Body of pancreas (tissue), 4 donors: ENCODE measurements at regions not wholly inside any gene's neighbourhood (a gene's known extent, or its start where the extent isn't known, plus 50 kb on each side); places are given as distances from the start of the nearest gene placed in this dataset.

Experiments used
- ATAC-seq: fragments of 150-250 bp; one replicate; pipeline ENCODE4 v1.9.1; 2016
- DNase-seq, 4 donors: peaks; one replicate each; pipeline ENCODE4 v3.0.0-alpha.2; 2019
- H3K27ac ChIP-seq, 4 donors: fragments of 200-600 bp; sonication (generic); 1 replicate in 3 of 4; 2 replicates in 1 of 4; pipeline versions ENCODE4 v1.5.1 to v1.6.1; 2016 to 2019; ENCODE audit warnings: mild to moderate bottlenecking in 1 of 4, mixed read lengths in 1 of 4, moderate library complexity in 1 of 4
- H3K27me3 ChIP-seq, 2 donors: fragments of 200-600 bp; sonication (generic); one replicate each; pipeline ENCODE4 v1.6.0; 2016; ENCODE audit warnings: mild to moderate bottlenecking in 1 of 2
- H3K36me3 ChIP-seq, 2 donors: fragments of 200-600 bp; sonication (generic); replicated peaks in 1 of 2; 2 replicates each; pipeline ENCODE4 v1.5.1; 2016; ENCODE audit warnings: low read depth in 2 of 2; ENCODE audit not compliant: insufficient read depth in 1 of 2
- H3K4me1 ChIP-seq: fragments of 200-600 bp; sonication (generic); one replicate; pipeline ENCODE4 v1.6.0; 2016
- H3K4me3 ChIP-seq, 2 donors: fragments of 200-600 bp; sonication (generic); 1 replicate in 1 of 2; 2 replicates in 1 of 2; pipeline ENCODE4 v1.5.1; 2016 to 2019
- H3K9me3 ChIP-seq, 3 donors: fragments of 200-600 bp; sonication (generic); 1 replicate in 2 of 3; 2 replicates in 1 of 3; pipeline ENCODE4 v1.5.1; 2016
- CTCF ChIP-seq, 7 experiments: fragments of 450-650 bp in 4 of 7; fragments of 200-600 bp in 3 of 7; sonication (generic) in 3 of 7; IDR thresholded peaks; one replicate each; pipeline ENCODE4 v1.5.1; 2016 to 2019; ENCODE audit warnings: antibody characterized with exemption in 7 of 7
- POLR2A ChIP-seq, 3 donors: fragments of 450-650 bp; IDR thresholded peaks; one replicate each; pipeline ENCODE4 v1.6.1; 2016; ENCODE audit warnings: antibody characterized with exemption in 3 of 3, mild to moderate bottlenecking in 2 of 3
- WGBS, 2 donors: methylation state at CpG; one replicate each; pipeline ENCODE4 v1.1.5; 2017; 5-methylcytosine and 5-hydroxymethylcytosine counted together
- intact Hi-C: fragments of 100-400 bp; cut with DNase I; formaldehyde crosslinking; loops from one replicate; pipeline ENCODE4 v1.15.1; 2023

- ATAC-seq (no peak), DNase-seq (no peak)
- no peaks in the 10 kb centered on the region for H3K27me3 ChIP-seq
- H3K9me3 ChIP-seq = no peaks in the 10 kb centered on the region
- no peaks in the 10 kb centered on the region for H3K36me3 ChIP-seq
- intact Hi-C loops = no loop called here
- no peaks in the 10 kb centered on the region for H3K4me1 ChIP-seq
- H3K4me3 ChIP-seq = no peak overlapping the region
- H3K27ac ChIP-seq = no peak overlapping the region
- TF ChIP-seq POLR2A (IDR thresholded peaks at IDR 0.05) = no peak
- no peak for TF ChIP-seq CTCF (IDR thresholded peaks at IDR 0.05)
- WGBS, 2 donors = 71 to 84% methylated on average over 1 of the region's 1 CpG
Measured at GRCh38 chr16:56057151-56057550, 134.1 kb upstream of the GNAO1 start.

DNA sequence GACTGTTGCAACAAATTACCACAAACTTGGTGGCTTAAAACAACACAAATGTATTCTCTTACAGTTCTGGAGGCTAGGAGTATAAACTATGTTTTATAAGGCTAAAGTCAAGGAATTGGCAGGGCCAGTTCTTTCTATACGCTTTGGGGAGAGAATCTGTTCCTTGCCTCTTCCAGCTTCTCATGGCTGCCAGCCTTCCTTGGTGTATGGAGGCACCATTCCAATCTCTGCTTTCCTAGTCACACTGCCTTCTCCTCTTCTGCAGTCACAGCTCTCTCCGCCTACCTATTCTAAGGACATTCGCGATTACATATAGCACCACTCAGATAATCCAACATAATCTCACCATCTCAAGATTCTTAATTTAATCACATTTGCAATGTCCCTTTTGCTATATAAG is 140.4 kb upstream of the GNAO1 start:
- WGBS, 2 donors = 80 to 88% methylated on average over 4 of the region's 4 CpGs
- no peak for DNase-seq
- ATAC-seq = no peak
- Histone ChIP-seq H3K4me3 (no peak overlapping the region), H3K27ac (no peak overlapping the region), H3K4me1 (no peaks in the 10 kb centered on the region), H3K36me3 (no peaks in the 10 kb centered on the region), H3K27me3 (no peaks in the 10 kb centered on the region), H3K9me3 (no peaks in the 10 kb centered on the region)
- intact Hi-C loops = no loop called here
- TF ChIP-seq CTCF (IDR thresholded peaks at IDR 0.05) = no peak
- no peak for TF ChIP-seq POLR2A (IDR thresholded peaks at IDR 0.05)

GRCh38 chr16:56048425-56049105 is 142.7 kb upstream of the GNAO1 start:
- no peak for TF ChIP-seq POLR2A (IDR thresholded peaks at IDR 0.05)
- TF ChIP-seq CTCF (IDR thresholded peaks at IDR 0.05) = no peak
- ATAC-seq (no peak), DNase-seq (no peak)
- WGBS, 2 donors = 54 to 64% methylated on average over 6 of the region's 6 CpGs
- no peaks in the 10 kb centered on the region for H3K27me3 ChIP-seq
- H3K4me3 ChIP-seq = no peak overlapping the region
- H3K4me1 ChIP-seq = no peaks in the 10 kb centered on the region
- intact Hi-C loops = no loop called here
- H3K9me3 ChIP-seq = no peaks in the 10 kb centered on the region
- H3K27ac ChIP-seq = no peak overlapping the region
- H3K36me3 ChIP-seq = no peaks in the 10 kb centered on the region

- Histone ChIP-seq H3K9me3 (no peaks in the 10 kb centered on the region), H3K4me1 (no peaks in the 10 kb centered on the region), H3K27ac (no peak overlapping the region), H3K36me3 (no peaks in the 10 kb centered on the region), H3K27me3 (no peaks in the 10 kb centered on the region), H3K4me3 (no peak overlapping the region)
- TF ChIP-seq POLR2A (IDR thresholded peaks at IDR 0.05) (no peak), CTCF (IDR thresholded peaks at IDR 0.05) (no peak)
- intact Hi-C loops = no loop called here
- DNase-seq = no peak
- 30 to 37% methylated on average over 4 of the region's 4 CpGs for WGBS, 2 donors
- ATAC-seq = no peak
Measured at GRCh38 chr16:56047307-56048234, 143.7 kb upstream of the GNAO1 start.
